GM18508 (cell line): ENCODE measurements at regions not wholly inside any gene's neighbourhood (a gene's known extent, or its start where the extent isn't known, plus 50 kb on each side); places are given as distances from the start of the nearest gene placed in this dataset.

Source experiments
- ATAC-seq: cut with Tn5 transposase; IDR thresholded peaks from one replicate; pipeline ENCODE4 v1.9.1; 2021; ENCODE audit warnings: moderate number of reproducible peaks; ENCODE audit not compliant: insufficient read depth, unreplicated experiment

DNA sequence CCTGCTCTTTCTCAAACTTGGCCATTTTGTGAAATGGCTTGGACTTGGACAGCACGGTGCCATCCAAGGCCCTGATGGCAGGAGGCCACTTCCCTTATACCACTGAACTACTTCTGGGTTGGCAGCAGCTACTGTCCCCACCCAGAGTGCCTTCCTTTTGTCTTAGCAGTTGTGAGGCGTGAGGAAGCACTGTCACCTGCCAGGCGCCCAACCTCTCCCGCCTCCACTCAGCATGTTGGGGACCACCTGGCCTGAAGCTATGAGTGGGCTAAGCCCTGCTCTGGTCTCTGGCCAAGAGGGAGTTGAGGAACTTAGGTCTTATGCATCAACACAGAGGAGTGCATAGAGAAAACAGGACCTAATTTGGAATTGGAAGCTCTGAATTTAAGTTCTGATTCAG, 276.0 kb downstream of the ENC1 start:
- no peak for ATAC-seq

DNA sequence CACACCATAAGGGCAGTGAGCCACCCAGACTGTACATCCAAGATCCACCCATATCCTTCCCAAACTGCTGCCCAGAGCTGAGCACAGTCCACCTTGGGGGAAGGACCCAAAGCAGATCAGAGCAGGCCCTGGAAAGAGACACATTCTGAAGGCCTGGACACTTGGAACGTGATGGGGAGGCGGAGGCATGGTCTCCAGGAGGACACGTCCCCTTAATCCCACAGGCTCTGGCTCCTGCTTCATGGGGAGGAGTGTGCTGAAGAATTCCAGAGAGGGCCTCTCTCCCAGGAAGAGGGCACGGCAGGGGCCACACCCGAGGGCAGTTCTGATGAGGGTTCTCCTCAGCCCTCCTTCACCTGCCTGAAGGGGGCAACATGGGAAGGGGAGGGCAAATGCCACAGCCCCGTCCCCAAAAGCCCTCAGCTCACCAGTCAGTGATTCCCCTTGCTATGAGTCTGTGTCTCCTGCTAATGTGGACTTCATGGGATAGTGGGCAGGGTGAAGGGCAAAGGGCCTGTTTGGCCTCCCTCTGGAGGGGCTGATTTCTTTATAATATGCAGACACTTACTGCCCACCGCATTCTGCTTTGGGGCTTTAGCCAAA, 276.8 kb downstream of the ENC1 start:
- no peak for ATAC-seq

DNA sequence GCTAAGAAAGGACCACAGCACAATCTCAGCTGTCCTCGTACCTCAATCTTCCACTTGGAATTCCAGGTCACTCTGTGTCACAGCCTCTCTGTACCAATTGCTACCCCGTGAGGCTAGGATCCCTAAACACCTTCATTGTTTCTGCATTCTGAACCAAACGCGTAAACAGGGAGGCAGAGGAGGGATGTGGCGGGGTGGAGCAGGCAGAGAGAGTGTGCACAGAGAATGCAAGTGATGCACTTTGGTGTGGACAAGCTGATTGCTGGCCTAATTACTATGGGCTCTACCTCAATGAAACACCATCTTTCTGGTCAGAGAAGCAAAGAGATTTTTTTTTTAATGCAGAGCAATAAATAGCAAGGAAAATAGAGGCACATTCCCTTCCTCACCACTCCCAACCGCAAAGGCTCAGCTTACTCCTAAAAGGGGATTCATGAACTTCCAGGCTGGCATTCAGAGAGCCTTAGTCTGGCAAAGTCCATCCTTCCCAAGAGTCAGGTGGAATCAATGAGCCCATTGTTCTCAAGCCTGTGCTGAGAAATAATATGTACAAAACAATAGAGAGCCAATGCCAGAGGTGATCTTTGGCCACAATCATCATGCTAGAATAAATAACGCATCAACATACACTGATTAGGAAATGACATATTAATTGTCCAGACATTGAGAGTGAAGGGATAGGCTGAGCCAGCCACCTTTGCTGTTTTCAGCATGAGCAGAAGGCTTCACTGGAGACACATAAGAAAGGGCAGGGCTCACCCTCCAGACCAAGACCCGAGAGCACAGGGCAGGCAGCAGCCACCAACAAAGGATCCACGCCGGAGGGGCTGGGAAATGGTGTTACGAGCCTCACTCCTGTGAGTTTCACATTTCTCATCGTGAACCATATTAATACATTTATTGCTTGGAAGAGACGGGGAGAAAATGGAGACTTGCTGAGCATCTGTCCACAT, 278.8 kb downstream of the ENC1 start:
- ATAC-seq: no peak

DNA sequence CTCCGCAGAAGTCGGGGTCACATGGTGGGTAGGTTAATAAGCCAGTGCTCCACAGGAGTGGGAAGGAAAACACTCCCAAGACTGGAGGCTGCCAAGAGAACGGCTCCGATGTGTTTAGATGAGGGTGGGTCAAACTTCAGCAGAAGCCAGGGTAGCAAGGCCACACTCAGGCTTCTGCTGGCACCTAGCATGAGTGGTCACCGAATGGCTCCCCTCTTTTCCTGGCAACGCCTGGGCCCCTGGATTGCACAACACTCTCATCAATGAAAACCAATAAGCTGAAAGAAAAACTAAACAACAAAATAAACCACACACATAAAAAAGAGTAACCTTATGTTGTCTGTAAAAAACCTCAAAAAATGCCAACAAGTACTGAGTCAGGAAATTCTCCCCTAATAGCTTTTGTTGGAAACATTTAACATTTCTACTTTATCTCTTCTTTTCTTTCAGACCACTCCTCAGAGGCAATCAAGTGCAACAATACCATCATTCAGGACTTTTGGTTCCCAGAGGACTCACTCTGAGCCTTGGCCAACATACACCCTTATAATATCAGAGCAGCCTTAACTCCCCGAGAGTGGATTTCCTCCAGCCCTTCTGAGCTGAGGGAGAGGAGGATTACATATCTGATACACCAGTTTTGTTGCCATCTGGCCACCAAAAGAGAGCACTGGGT, 279.9 kb downstream of the ENC1 start:
- no peak for ATAC-seq

DNA sequence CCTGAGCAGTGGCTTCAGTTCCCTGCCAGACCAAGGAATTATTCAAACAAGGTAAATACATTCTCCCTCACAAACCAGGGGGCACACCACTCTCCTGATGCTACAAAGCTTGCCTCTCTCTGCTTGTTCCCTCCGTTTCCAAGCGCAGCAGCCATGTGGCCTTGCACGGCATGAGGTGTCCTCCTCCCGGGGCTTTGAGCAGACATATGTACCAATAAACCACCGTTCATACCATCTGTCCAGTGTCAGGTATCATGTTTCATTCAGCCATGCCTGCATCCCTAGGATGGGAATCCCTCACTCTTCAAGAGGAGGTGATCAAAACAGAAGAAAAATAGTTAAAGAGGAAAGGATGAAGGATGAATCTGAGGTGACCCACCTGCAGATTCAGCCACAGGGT, 282.7 kb downstream of the ENC1 start:
- no peak for ATAC-seq

DNA sequence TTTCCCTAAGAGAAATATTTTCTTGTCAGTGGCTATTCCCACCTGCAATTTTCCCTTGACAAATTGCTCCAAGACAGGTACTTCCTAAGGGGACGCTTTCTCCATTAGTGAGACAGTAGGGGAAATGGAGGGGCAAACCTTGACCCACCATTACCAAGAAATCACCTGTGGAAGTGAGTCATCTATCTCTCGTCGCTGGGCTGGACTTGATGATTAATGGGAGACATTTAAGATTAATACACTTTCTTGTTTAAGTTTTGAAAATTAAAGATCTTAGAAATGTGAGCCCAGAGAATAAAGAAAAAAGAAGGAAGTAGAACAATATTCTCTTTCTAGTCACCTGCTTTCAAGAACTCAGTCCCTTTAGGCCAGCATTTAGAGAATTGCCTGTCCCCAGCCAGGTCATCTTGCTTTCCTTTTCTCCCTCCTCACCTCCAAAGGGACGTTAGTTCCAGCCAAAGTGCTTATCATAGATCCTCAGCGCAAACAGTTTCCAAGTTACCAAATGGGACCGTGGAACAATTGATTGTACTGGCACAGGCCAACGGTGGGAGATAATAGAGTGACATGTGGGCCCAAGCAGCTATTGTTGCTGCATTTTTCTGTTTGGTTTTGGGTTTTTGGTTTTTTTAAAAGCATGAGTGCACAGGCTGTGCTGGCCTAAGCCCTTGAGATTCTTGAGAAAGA, 284.4 kb downstream of the ENC1 start:
- no peak for ATAC-seq

DNA sequence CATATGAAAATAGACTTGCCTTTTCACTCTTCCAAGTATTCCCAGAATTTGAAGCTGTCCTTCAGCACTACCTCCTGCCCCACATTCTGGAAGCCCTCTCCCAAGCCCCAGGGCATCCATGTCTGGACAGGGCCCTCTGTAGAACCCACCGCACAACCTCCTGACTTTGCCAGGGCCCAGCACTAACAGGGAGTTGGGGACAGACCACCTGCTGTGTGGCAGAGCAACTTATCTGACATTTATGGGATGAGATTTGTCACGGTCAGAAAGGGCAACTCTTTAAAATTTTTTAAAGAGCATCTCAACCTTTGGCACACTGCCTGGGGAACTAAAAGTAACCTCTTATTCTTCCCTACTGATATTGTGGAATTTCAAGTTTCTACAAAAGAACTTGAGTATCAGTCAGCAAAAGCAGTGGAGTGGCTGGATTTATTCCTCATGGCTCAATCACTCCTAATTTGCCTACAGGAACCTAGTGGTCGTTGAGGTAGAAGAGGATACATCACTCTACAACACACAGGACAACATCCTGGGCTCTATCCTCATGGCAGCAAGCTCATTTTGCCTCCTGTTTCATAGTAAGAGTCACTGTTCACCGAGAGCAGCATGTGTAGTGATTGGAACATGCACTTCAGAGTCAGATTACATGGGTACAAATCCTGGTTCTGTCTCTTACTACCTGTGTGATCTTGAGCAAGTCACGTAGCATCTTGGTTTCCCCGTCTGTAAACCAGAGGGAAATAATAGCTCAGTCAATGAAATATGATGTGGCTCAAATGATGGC, 285.3 kb downstream of the ENC1 start:
- no peak for ATAC-seq

DNA sequence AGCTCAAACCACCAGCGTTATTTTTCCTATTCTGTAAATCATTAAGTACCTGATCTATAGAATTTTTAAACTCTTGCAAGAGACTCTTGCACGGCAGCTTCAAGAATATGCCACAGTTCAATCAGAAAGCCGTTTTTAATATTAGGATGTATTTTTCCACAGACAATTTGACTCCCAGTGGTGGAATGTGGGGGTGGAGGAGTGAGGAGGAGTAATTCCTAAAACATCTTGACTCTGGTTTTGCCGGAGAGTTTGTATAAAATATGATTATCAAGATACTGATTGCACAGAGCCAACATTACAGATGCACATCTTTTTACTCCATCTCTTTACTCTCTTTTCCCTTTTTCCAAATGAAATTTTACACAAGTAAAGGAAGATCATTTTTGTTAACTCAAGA, 288.3 kb downstream of the ENC1 start:
- no peak for ATAC-seq

DNA sequence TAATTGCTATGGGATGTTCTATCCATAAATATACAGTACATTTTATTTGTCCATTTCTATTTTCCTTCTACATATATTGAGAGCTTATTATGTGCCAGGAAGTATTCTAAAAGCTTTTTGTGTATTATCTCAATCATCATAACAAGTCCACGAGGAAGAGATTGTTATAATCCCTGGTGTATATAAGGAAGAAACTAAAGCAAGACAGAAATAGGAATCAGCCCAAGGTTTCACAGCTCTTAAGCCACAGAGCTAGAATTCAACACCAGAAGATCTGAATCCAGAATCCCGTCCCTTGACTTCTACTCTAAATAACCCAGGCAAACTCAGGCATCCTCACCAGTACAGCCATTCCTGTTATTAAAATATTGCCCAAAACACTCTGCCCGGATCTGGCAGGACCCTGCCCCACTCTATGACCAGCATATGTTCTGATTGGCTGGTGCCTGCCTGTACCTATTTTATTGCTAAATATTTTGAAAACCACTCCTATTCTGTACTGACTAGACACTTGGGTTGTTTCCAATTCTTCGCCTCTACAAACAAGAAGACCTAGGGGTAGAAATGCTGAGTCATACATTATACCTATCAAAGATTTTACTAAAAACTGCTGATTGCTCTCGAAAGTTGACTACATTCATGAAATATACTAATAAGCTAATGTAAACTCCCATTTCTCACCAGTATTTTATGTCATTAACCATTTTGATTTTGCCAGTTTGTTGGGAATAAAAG, 297.4 kb downstream of the ENC1 start:
- no peak for ATAC-seq

DNA sequence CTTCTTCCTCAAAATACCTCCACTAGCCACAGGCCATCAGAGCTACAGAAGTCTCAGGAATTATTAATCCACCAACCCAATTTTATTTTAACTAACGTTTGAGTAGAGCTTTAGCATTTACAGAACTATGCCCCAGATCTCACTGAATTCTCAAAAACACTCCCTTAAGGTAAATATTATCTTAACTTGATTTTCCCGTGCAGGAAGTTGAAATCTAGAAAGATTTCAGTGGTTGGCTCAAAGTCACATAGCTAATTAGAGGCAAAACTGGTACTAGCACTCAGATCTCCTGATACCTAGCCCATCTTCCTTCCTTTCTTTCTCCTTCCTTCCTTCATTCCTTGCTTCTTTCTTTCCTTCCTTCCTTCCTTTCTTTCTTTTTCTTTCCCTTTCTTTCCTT, 298.3 kb downstream of the ENC1 start:
- ATAC-seq: no peak

DNA sequence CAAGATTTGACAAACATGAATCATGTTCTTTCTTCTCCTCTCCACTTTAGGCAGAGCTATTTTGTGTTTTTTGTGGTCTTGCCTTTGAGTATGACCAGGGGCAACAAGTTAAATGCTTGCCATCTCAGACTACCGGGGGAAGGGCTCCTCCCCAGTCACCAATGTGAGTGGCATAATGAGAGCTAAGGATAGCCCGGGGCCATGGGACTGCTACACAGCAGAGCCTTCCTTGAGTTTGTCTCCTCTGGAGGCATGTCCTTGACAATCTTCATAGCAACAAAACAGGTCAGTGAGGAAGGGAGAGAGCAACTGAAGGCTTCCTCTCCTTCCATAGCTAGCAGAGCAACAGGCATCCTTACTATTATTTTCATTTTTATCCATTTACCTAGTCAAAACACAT, 299.3 kb downstream of the ENC1 start:
- no peak for ATAC-seq

DNA sequence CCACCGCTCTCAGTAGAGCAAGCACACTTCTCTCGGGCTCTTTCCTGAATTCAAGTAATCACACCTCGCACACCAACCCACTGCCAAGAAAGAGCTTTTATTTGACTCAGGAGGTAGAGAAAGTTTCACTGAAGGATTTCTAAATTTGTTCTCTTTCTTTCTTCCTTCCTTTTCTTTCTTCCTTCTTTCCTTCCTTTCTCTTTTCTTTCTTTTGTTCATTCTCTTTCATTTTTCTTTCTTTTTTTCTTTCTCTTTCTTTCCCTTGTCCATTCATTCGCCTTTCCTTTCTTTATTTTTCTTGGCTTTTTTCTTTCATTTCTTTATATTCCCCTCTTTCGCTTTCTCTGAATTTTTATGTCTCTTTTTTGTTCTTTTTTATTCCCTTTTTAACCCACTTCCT, 300.1 kb downstream of the ENC1 start:
- ATAC-seq: no peak

DNA sequence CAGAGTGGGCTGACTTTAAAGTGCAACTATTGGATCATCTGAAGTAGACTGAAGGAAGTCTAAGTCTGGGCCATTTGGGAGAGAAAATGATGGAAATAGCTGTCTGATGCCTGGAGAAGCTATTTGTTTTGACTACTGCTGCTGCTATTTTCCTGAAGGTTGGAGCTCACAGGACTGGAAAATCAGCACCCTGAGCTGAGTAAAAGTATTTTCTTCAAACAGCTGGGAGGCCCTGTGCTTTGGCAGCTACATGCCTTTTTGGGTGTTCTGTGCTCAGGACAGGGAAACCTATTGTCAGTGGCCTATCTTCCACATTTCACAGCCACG, 302.6 kb downstream of the ENC1 start:
- ATAC-seq: no peak

DNA sequence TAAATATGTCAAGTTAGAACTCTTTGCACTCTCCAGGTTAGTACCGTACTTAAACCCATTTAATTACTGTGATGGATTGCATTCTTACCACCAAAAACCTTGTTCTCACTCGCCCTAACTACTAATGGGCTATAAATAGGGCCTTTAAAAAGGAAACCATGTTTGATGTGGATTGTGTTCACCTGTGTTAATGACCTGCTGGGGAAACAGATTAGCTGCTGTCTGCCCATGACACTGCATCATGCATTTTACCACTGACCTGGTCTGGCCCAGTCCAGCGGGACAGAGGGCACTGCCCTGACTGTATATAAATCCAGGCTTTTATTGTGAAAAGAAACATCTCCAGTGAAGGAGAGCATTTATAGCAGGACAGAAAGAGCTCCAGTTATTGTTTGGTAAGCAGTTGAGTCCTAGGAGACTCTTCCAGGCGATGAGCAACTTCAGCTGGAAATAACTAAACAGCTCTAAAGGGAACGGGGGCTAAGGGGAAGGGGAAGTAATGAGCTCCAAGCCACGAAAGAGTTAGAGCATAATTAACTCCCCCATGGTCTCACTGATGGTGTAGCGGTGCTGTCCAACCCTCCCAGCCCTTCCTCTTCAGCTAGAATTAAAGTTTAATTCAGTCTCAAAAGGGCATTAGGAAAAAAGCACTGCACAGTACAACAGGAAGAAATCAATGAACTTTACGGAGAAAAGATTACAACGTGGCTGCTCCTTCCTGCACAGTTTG, 303.1 kb downstream of the ENC1 start:
- no peak for ATAC-seq

DNA sequence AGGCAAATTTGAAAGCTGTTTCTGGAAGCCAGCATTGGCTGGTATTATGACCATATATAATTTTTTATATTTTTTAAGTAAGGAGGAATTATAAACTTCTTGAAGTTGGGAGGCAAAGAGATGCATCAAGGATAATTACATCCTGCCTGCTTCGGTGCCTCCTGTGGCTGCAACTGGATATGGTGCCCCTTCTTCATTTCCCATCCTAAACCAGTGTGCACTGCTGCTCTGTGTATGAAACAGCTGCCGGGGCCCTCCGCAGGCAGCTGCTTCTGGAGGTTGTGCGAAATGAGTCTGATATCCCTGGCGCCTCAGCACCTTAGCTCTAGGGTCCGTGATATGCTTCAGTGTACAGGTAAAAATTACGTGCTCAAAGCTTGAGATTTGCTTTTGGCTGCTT, 304.2 kb downstream of the ENC1 start:
- no peak for ATAC-seq

DNA sequence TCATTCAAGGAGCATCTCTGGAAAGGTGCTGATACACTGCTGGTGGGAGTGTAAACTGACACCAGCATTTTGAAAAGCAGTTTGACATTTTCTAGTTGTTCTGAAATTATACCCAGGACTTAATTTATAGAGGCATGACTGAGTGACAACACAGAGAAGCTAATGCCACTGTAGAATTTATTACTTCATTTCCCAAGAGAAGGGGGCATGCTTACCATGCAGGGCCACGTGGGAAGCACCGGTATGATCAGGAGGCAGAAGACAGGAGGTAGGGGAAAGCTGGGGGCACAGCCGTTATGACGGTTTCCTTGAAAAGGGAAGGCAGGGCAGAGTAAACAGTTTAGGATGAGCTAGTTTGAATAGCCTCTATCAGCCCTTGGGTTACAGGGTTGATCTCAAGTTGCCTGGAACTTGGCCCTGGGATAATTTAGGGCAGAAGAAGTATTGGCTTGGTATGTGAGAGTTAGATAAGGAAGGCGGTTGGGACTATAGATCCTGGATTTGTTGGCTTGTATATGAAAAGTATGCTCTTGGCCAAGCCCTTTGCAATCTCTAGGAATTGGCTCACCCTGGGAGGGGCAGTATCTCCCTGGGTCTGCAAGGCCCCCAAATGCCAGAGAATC, 305.7 kb downstream of the ENC1 start:
- ATAC-seq: no peak

DNA sequence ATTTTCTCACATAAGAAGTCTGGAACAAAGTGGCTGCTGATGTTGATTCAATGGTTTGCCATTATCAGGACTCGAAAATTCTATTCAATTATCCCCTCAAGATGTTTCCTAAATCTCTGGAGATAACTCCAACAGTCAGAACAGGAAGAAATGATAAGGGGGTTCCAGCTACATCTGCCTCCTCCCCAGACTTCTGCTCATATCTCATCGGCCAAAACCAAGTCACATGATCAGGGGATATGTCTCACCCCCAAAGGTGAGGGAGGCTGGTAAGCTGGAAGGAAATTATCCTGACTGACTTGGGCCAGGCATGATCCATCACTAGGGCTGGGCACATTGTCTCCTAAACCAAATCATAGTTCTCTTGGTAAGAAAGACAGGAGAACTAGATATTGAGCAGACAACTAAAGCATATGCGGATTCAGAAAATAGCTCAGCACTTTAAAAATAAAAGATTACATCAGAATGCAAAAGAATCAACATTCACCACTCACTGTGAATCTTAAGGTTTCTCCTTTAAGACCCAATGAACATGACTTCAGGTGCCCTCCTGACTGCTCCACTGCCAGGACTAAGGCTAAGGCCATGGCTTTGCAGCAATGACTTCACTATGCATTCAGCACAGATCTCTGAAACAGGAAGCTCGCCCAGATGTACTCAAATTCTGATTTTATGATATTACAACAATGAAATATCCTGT, 306.3 kb downstream of the ENC1 start:
- no peak for ATAC-seq

DNA sequence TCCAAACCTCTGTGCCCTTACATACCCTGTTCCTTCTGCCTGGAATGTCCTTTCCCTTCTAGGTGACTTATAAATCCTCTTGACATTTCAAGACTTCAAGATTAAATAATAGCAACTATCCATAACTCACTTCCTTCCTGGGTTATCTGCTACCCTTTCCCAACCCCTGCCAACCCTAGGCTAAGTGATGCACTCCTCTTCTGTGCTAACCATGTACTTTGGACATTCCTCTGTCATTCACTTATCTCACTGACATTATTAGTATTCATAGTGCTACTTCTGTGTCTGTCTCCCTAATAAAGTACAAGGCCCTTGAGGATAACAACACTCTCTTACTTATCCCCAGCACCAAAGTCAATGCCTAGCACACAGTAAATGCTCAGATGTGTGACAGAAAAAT, 307.1 kb downstream of the ENC1 start:
- no peak for ATAC-seq
